ENCODE measurements at regions not wholly inside any gene's neighbourhood (a gene's known extent, or its start where the extent isn't known, plus 50 kb on each side); places are given as distances from the start of the nearest gene placed in this dataset.

DNA sequence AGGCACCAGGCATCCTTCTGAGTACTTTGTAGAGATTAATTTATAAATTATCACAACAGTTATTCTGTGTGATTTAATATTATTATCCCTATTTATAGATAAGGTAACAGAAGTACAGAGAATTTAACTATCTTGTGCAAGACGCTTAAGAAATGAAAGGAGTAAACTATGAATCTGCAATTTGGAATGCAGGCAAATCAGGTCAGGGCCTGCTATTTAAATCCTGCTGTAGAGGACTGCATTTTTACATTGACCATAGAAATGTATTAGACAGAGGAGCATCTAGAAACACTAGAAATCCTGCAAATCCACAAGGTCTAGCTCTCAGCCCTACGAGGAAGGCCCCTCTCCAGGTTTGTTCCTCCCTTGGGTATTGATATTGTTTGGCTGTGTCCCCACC lies 336.2 kb downstream of the ETS1 start:
- no peak for DNase-seq

DNA sequence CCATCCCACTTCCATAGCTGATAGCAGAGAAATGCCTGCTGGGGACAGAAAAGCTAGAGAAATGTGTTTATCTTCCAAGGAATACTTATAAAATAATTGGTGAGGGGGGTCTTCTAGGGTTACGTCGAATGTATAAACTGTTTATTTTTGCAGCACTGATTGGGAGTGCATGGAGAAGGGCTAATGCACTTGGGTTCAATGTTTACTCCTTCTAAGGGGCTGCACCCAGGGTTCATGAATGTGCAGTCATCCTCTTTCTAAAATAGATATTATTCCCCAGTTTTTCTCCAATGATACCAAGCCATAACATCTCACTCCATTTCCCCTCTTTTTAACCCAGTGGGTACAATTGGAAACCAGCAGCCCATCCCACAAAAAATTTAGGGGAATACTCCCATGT lies 336.9 kb downstream of the ETS1 start:
- DNase-seq = no peak

DNA sequence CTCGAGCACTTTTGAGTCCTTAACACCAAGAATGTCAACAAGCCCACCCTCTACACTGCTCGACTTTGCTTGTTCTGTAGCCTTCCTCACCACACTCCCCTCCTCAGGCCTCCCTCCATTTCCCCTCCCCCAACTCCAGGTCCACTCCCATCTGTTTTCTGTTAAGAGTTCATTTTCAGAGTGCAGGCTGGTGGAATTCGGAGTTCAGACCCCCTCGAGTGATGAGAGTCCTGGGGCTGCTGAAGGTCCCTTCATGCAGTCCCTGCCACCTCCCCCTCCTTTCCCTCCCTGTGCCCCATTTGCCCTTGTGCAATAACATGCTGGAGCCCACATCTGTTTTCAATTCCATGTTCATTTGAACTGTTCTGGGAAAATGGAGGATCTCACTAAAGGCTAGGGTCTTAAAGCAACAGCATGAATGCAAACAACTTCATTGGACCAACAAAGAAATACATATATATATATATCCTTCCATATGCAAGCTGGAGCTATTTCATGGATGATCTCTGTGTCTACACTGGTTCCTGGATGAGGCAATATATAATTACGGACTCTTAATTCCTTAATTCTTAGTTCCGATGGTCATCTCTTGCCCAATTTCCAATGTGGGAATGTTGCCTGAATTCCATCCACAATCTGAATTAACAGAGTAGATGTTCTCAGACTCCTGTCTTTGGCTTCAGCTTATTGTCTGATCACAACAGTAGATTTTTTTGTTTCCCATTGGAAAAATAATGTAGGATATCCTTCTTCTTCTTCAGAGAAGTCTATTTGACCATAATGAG lies 340.4 kb downstream of the ETS1 start:
- DNase-seq = no peak

DNA sequence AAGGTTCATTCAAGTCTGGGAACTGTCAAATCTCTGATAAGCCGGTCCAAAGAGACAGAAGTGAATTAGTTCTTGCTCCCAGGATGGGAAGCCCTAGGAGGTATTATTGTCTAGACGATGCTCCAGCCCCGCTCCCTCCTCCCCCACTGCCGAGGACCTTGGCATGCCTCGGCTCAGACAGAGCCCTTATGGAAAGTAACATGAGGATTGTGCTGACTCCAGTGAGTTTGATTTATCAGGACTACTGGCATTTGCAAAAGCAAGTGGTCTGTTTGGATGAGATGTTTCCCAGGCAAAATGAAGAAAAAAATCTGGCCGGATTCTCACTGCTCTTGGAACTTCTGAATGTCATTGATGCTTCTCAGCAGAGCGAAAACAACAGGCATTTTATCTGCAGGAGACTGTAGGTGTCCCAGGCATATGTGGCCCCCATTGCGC lies 341.0 kb downstream of the ETS1 start:
- no peak for DNase-seq

DNA sequence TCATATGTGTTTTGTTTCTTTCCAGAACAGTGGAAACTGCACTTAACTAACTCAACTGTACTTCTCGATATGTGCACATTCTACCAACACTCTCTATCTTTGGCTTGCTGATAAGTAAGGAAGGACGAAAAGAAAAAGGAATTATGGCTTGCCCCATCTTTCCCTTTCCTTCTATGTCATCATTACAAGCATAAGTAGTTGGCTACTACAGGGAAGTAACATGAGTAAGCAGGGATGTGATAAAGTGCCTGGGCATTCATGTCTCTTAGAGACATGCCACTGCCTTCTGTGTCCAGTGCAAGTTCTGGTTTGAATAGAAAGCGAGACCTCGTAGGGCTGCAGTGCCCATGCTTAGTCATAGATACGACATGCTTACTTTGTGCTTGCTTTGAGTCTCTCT lies 342.5 kb downstream of the ETS1 start:
- no peak for DNase-seq

DNA sequence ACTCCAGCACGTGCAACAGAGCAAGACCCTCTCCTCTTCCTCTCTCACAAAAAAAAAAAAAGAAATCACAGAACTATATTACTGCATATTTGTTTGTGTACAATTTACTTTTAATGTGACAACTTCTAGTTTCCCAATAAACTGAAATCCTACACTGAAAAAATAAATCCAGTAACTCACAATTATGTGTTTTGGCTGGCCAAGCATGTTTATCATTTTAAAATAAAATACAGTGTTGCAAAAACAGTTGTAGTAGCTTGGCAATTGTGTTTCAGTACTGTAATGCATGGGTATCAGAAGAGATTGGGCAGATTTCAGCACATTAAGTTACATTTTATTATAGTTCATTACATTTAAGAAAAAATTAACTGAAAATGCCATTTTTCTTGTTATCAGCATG lies 344.9 kb downstream of the ETS1 start:
- DNase-seq = no peak

DNA sequence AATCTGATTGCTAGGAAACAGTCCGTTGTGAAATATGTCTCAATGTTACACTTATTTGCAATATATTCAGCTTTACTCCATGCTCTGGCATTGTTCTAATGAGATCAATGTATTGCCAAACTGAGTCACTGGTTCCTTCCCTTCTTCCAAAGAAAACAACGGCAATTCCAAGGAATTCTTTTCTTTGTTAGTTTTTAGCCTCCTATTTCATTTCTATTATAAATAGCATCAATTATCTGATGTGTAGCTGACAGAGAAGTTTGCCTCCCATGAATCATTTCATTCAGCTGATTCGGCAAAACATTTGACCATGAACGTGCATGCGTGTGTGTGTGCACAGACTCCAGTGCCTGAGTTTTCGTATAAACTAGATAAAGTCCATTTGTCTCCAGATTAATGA lies 346.8 kb downstream of the ETS1 start:
- no peak for DNase-seq

DNA sequence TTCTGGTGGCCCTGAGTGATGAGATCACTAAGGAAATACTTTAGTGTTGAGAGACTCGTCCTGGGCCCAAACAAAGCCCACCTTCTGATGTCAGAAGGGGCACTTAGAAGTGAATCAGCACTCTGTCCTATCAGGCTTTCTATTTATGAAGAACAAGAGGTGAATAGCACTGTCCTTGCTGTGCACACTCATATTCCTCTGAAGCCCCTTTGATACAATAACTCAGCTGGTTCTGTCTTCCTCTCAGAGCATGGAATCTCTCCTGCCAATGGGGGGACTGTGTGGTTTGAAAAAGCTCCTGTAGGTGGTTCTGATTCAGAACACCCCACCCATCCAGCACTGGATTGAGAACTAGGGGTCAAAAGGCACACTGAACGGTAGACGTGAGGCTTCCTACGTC lies 348.1 kb downstream of the ETS1 start:
- DNase-seq = no peak

DNA sequence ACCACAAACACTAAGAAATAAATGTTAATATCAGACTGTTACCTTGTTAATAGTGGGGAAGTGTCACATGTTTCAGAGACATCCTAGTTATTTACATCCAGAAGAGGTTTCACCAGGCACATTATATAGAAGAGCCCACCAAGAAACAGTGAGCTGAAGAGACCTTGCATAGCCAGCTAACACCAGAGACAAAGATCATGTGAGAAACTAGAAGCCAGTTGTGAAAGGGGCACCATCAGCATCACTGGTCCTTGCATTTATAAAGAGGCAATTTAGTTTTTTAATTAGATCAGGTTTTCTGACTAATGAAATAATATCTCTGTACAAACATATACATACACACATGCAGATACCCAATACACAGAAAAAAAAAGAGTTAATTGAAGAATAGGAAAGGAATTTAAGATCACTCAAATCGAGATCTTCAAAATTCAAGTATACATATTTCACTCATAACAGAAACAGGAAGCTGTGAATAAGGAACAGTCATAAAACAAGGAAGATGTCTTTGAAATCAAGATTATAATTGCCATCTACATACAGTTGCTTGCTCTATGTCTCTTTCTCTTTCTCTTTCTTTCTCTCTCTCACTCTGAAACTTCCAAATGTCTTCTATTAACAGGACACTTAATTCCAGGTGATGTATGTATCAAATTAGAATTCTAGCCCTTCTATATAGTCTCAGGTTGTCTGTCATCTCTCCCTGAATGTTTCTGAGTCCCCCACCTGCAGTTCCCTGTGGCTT lies 348.7 kb downstream of the ETS1 start:
- DNase-seq = no peak

DNA sequence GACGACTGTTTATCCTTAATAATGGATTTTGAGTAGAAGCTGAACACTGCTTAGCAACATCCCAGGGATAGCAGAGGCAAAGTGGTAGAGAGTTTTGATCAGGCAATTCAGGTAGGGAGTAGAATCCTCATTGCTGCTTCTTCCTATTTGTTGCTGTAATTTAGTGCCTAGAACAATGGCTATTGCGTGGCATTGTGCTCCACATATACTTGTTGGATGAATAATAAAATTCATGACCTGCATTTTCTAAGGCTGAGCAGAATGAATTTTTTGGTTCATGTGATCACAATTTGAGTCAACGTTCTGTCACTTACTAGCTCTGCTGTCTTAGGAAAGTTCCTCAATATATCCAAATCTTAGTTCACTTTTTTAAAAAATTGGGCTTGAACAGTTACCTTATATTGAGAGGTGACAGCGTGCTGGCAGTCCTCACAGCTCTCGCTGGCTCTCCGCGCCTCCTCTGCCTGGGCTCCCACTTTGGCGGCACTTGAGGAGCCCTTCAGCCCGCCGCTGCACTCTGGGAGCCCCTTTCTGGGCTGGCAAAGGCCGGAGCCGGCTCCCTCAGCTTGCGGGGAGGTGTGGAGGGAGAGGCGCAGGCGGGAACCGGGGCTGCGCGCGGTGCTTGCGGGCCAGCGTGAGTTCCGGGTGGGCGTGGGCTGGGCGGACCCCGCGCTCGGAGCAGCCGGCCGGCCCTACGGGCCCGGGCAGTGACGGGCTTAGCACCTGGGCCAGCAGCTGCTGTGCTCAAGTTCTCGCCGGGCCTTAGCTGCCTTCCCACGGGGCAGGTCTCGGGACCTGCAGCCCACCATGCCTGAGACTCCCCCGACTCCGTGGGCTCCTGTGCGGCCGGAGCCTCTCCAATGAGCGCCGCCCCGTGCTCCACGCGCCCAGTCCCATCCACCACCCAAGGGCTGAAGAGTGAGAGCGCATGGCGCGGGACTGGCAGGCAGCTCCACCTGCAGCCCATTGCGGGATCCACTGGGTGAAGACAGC lies 350.6 kb downstream of the ETS1 start:
- DNase-seq = no peak

DNA sequence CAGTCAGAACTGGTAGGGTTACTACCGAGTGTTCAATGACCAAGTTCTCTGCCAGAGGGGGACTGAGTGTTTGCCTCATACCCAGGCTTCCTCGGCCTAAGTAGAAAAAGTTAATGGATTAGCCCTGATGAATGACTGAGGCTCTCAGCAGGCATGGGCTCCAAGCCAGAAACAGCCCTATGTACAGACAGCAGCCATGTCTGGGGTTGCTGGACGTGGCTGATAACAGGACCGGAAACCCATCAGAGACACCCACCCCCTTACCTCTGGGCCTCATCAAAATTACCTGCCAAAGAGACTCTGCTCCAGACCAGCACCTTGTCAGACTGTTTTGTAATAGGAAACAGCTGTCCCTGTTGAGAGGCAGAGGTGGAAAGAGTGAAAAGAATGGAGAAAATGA lies 351.4 kb downstream of the ETS1 start:
- no peak for DNase-seq

DNA sequence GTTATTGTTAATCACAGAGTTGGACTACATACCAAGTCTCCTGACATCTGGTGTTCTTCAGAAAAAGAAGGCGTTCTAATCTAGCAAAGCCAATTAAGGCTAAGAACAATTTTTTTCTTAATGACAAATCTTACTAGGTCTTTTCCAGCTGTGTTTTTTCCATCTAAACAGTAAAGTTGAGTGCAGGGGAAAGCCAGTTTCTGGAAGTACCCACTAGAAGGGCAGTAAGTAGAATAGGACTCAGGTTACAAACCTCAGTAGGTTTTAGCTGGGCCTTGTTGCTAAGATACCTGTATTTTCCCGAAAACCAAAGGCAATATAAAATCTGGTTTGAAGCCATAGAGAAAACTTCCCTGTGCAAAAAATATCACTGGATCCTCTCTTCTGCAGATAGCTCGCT lies 351.9 kb downstream of the ETS1 start:
- DNase-seq = no peak

DNA sequence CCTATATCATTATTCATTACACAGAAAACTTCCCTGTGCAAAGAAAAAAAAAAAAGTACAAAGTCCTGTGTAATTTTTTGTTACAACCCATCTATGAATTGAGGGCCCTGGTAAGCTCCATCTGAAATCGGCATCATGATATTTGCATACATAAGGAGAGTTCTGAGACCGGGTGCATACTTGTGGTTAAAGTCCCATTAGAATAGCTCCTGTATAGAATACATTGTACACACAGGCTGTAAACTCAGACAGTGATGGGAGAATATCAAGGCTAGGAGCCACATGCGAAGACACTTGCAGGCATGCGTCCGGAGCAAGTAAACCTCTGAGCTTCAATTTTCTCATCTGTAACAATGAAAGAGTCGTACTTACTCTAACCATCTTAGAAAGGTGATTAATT lies 353.2 kb downstream of the ETS1 start:
- no peak for DNase-seq

DNA sequence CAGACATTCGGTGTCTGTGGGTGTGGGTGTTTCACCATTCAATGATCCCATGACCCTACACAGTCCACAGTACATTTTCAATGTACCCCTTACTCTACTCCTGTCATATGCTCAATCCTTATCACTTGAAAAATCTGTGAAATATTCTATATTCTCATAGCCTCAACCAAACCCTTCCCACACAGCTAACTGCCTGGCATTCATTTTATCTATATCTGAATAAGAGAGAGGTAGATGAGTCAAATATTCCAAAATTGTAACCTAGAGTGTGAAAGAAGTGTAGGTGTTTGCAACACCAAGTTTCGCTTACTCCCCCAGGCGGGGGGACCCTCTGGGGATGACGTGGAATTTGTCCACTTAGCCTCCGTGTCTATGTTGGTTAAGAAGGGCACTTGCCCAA lies 354.8 kb downstream of the ETS1 start:
- DNase-seq = no peak

DNA sequence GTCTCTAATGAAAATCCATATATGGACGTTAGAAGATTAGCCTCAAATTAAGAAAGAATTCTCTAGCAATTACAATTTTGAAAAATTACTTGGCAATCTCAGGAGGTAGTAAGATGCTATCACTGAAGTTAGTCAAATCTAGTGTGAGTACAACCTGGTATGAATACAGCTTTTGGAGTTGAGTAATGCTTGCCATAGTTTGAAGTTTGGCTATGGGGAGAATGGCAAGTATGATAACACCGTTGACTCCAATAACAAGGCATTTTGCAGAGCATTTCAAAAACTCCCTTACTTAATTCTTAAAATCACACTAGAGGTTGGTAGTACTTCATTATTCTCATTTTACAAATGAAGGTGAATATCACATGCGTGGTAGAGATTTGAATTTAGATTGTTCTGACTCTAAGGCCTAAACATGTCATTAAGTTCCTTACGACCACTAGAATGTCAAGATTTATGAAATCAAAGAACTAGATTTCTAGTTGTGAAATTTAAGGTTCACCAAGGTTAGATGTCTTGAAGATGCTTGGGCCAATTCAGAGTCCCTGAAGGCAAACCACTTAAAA lies 355.4 kb downstream of the ETS1 start:
- no peak for DNase-seq

DNA sequence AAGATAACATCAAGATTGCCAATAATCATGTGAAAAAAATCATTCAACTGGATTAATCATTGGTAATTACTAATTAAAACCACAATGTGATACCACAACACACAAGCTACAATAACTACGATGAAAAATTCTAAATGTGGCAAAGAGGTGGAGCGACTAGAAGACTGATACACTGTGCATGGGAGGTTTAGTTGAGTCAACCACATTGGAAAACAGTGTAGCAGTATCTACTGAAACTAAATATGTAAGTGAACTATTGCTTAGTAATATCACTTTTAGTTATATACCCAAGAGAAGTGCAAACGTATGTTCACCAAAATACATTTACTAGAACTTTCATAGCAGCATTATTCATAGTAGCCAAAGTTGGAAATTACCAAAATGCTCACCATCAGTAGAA lies 359.9 kb downstream of the ETS1 start:
- DNase-seq = no peak

DNA sequence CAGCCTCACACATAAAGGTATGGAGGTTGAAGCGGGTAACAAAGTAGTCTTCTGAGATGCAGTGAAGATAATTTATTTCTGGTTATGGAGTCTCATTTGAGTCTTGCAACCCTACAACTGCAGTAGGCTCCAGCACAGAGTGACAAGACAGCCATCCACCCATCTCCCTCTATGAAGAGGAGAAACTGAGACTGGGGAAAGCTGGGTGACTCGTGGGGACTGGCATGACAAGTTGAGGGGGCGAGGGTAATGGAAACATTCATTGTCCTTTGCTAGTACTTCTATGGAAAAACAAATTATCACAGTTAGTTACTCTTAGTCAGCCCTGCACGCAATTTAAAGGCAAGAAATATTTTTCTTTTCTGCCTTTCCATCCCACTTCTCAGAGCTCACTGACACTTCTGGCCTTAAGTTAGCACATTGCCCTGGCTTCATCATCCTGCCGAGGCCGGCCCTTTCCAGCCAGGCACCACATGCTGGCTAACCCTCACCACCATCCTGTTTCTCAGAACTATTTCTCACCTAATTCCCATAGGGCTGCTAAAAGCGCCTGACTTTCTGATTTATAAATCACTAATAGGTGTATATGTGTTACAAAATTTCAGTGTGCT lies 361.1 kb downstream of the ETS1 start:
- DNase-seq = no peak

DNA sequence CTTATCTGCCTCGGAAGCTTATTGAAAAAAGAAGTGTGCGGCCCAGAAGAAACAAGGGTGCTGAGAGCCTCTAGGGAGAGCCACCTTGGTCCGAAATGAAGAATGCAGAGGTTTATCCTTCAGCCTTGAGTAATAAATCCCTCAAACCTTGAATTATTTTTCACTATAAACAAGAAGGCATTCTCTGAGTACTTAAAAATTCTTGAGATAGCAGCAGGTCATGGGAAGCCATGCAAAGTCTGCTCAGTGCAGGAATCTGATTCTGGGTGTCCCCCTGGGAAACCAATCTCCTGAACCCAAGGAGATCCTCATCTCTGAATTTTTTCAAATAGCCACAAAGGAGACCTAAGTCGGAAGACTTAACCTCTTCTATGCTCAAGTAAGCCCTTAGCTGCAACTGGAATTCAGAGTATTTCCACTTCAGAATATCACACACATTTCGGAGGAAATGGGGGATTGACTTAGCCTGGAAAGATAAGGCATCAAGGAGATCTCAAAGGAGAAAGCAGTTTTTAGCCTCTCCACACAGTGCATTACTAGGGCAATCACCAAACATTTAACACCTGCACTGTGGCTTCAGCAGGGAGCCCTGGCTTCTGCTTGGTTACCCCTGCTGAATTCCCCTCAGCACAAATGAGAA lies 365.0 kb downstream of the ETS1 start:
- no peak for DNase-seq

DNA sequence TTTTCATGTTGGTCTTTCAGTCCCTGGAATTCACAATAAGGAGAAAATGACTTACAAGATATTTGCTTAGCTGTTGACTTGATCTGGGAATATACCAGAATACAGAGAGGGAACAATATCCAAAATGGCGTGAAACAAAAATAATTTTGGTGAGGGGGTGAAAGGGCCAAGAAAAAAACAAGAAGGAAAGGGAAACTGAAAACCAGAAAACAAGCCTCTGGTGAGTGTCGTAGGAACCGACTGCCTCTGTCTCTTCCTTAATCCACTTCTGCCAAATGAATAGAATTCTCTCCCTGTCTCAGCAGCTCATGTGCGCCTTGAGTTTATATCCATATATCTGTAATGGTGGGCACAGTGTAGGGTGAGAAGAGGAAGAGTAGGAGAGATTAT lies 367.6 kb downstream of the ETS1 start:
- DNase-seq = no peak

DNA sequence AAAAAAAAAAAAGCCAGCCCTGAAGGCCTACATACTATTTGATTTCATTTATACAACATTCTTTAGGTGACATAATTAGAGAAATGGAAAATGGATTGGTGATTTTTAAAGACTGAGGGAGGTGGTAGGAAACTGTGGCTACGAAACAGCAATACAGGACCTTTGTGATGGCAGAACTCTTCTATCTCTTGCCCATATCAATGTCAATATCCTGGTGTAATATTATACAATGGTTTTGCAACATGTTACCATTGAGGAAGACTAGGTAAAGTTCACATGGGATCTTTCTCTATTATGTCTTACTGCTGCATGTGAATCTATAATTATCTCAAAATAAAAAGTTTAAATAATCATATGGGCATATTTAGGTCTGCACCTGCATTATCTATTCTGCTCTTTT lies 371.2 kb downstream of the ETS1 start:
- DNase-seq = no peak

DNA sequence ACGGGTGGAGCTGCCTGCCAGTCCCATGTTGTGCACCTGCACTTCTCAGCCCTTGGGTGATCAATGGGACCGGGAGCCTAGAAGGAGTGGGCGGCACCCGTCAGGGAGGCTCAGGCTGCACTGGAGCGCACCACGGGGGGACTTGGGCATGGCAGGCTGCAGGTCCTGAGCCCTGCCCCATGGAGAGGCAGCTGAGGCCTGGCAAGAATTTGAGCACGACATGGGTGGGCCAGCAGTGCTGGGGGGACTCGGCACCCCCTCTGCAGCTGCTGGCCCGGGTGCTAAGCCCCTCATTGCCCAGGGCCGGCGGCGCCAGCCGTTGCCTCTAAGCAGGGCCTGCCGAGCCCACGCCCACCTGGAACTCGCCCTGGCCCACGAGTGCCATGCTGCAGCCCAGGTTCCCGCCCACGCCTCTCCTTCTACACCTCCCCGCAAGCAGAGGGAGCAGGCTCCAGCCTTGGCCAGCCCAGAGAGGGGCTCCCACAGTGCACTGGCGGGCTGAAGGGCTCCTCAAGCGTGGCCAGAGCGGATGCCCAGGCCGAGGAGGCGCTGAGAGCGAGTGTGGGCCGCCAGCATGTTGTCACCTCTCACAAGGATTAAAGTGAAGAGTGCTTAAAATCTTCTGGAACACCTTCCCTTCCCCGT lies 372.0 kb downstream of the ETS1 start:
- DNase-seq = no peak

DNA sequence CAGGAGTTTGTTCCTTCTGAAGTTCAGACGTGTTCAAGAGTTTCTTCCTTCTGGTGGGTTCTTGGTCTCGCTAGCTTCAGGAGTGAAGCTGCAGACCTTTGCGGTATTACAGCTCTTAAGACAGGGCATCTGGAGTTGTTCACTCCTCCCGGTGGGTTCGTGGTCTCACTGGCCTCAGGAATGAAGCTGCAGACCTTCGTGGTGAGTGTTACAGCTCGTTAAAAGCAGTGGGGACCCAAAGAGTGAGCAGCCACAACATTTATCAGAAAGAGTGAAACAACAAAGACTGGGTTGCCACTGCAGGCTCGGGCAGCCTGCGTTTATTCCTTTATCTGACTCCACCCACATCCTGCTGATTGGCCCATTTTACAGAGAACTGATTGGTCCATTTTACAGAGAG lies 373.1 kb downstream of the ETS1 start:
- no peak for DNase-seq
